K562 (cell line): ENCODE measurements at regions not wholly inside any gene's neighbourhood (a gene's known extent, or its start where the extent isn't known, plus 50 kb on each side); places are given as distances from the start of the nearest gene placed in this dataset.
A peak's percentile ranks its signal among the peaks of the same experiment; 100 is the strongest.

ENCODE experiments used
- ATAC-seq: fragments of 200-7000 bp; cut with Tn5 transposase; 3 replicates; pipeline ENCODE4 v1.9.1; 2020; ENCODE audit warnings: moderate library complexity
- BruUV-seq: library from RNA; stranded (reverse); fragments of 400-500 nt; replicated peaks from 2 replicates; lab custom pipeline; 2021; lab: Mats Ljungman, UMichigan
- CTCF ChIA-PET: fragments of 300-600 bp; formaldehyde crosslinking; extraction: SDS; loops from one replicate; lab custom pipeline; 2021; ENCODE audit warnings: low intra/inter-chr PET ratio; lab: Yijun Ruan, JAX
- POLR2A ChIA-PET: fragments of 300-600, 350-650 bp; sonication (Branson Sonifier 250); formaldehyde crosslinking; extraction: SDS; loops from one replicate; lab custom pipeline; 2021; ENCODE audit warnings: antibody characterized with exemption, inconsistent platforms; lab: Yijun Ruan, JAX
- DNase-seq, 4 experiments: peaks; one replicate each; pipeline versions ENCODE4 v3.0.0 to v3.0.0-alpha.2; 2011 to 2018; ENCODE audit warnings: low spot score in 3 of 4, mixed read lengths in 3 of 4; ENCODE audit errors: extremely low read depth in 1 of 4
- FAIRE-seq: peaks from 2 replicates; lab custom pipeline; 2011; peaks lifted over from hg19 to GRCh38; lab: Jason Lieb, UNC
- H2AFZ ChIP-seq: 2 replicates; pipeline ENCODE4 v1.6.0; 2011; ENCODE audit warnings: low read depth, low read length, control low read depth, inconsistent platforms
- H3K27ac ChIP-seq: fragments of 200-600 bp; 3 replicates; pipeline ENCODE4 v1.8.0; 2011; ENCODE audit warnings: low read depth, mild to moderate bottlenecking, control low read depth, inconsistent platforms, low read length, moderate library complexity, mixed read lengths; ENCODE audit errors: extremely low read depth
- H3K27me3 ChIP-seq, 2 experiments: fragments of 300-600 bp in 1 of 2; 2 replicates in 1 of 2; 3 replicates in 1 of 2; pipeline versions ENCODE4 v1.6.0 to v1.8.0; 2011; ENCODE audit warnings: inconsistent platforms in 2 of 2, low read length in 2 of 2, mild to moderate bottlenecking in 1 of 2, mixed read lengths in 1 of 2, moderate library complexity in 1 of 2; ENCODE audit not compliant: control insufficient read depth in 2 of 2, insufficient read depth in 2 of 2
- H3K36me3 ChIP-seq: fragments of 300-600 bp; 3 replicates; pipeline ENCODE4 v1.8.0; 2011; ENCODE audit warnings: mild to moderate bottlenecking, low read length, inconsistent platforms; ENCODE audit not compliant: control insufficient read depth, insufficient read depth
- H3K4me1 ChIP-seq, 2 experiments: fragments of 200-600 bp in 1 of 2; replicated peaks in 1 of 2; 2 replicates in 1 of 2; 3 replicates in 1 of 2; pipeline versions ENCODE4 v1.5.1 to v1.8.0; 2011; ENCODE audit warnings: inconsistent platforms in 2 of 2, low read length in 2 of 2, mild to moderate bottlenecking in 1 of 2, mixed read lengths in 1 of 2, moderate library complexity in 1 of 2; ENCODE audit not compliant: control insufficient read depth in 2 of 2, insufficient read depth in 2 of 2
- H3K4me2 ChIP-seq: 2 replicates; pipeline ENCODE4 v1.6.1; 2011; ENCODE audit warnings: low read length, control low read depth, inconsistent platforms, mixed read lengths; ENCODE audit not compliant: insufficient read depth
- H3K4me3 ChIP-seq: fragments of 200-600 bp; sonication (generic), shearing (Covaris generic); 2 replicates; pipeline ENCODE4 v1.5.1; 2016; ENCODE audit warnings: control low read depth, inconsistent platforms
- H3K79me2 ChIP-seq: fragments of 200-600 bp; 3 replicates; pipeline ENCODE4 v1.8.0; 2011; ENCODE audit warnings: low read length, inconsistent platforms; ENCODE audit not compliant: control insufficient read depth, insufficient read depth
- H3K9ac ChIP-seq, 2 experiments: 2 replicates each; pipeline versions ENCODE4 v1.6.0 to v1.6.1; 2011; ENCODE audit warnings: low read depth in 2 of 2, low read length in 2 of 2, control low read depth in 1 of 2, inconsistent platforms in 1 of 2, mild to moderate bottlenecking in 1 of 2, mixed read lengths in 1 of 2; ENCODE audit not compliant: insufficient read depth in 1 of 2
- H3K9me1 ChIP-seq: one replicate; pipeline ENCODE4 v1.6.0; 2011; ENCODE audit warnings: inconsistent platforms, mild to moderate bottlenecking, low read length, moderate library complexity; ENCODE audit not compliant: control insufficient read depth, insufficient read depth
- H3K9me3 ChIP-seq: replicated peaks from 2 replicates; pipeline ENCODE4 v1.5.1; 2011; ENCODE audit warnings: low read depth, low read length, inconsistent platforms; ENCODE audit not compliant: control insufficient read depth, insufficient read depth
- H4K20me1 ChIP-seq: replicated peaks from 2 replicates; pipeline ENCODE4 v1.6.1; 2011; ENCODE audit warnings: low read length, inconsistent platforms, mixed read lengths; ENCODE audit not compliant: control insufficient read depth, insufficient read depth
- CLOCK ChIP-seq: fragments of 250-450 bp; sonication (Bioruptor Pico); IDR thresholded peaks from 2 replicates; pipeline ENCODE4 v1.4.0; 2020; ENCODE audit warnings: mild to moderate bottlenecking, moderate library complexity, borderline replicate concordance
- FOSL1 ChIP-seq: fragments of 200-800 bp; sonication (Bioruptor generic); conservative IDR thresholded peaks from 2 replicates; pipeline ENCODE4 v1.6.1; 2016; ENCODE audit warnings: missing genetic modification characterization, missing compliant biosample characterization
- HEY1 ChIP-seq: fragments of 250-450 bp; sonication (Bioruptor Pico); IDR thresholded peaks from 2 replicates; pipeline ENCODE4 v1.5.0; 2020; ENCODE audit warnings: mild to moderate bottlenecking, moderate library complexity, borderline replicate concordance
- NONO ChIP-seq, 2 experiments: fragments of 200-400 bp in 1 of 2; fragments of 450-650 bp in 1 of 2; formaldehyde crosslinking in 1 of 2; IDR thresholded peaks; 2 replicates each; pipeline ENCODE4 v1.6.1; 2017; ENCODE audit warnings: low read depth in 2 of 2, mild to moderate bottlenecking in 2 of 2, moderate library complexity in 2 of 2, low read length in 1 of 2
- ZNF311 ChIP-seq: fragments of 250-450 bp; sonication (Bioruptor Pico); IDR thresholded peaks from 2 replicates; pipeline ENCODE4 v1.4.0; 2020; ENCODE audit warnings: mild to moderate bottlenecking, moderate library complexity
- WGBS: fragments of 100-300 bp; shearing (Covaris generic); methylation state at CpG from one replicate; pipeline ENCODE4 v1.1.6; 2016; ENCODE audit warnings: low coverage, mixed read lengths; ENCODE audit not compliant: insufficient coverage; ENCODE audit errors: missing lambda C conversion rate; 5-methylcytosine and 5-hydroxymethylcytosine counted together
- in situ Hi-C: fragments of 300-500 bp; cut with MboI; formaldehyde crosslinking; loops from 4 replicates; pipeline ENCODE4 v1.15.0; 2018; ENCODE audit warnings: inconsistent platforms, mixed read lengths
- intact Hi-C: fragments of 100-400 bp; cut with micrococcal nuclease; formaldehyde crosslinking; loops from 2 replicates; pipeline ENCODE4 v1.14.2; 2022

DNA sequence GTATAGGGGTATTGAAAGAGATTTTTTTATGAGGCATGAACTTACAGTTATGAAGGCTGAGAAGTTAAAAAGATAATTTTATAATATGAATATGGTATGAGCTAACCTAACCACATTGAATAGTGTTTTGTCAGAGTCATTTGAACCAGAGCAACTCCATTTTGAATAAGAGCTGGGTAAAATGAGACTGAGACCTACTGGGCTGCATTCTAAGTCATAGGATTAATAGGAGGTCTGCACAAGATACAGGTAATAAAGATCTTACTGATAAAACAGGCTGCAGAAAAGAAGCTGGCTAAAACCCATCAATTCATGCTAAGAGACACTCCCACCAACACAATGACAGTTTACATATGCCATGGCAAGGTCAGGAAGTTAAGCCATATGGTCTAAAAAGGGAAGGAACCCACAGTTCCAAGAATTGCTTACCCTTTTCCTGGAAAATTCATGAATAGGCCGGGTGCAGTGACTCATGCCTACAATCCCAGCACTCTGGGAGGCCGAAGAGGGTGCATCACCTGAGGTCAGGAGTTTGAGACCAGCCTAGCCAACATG, 209.2 kb downstream of the TECRL start:
- H3K9me3 ChIP-seq, result no peaks in the 10 kb centered on the region
- FAIRE-seq, result no peak
- H3K4me3 ChIP-seq, result no peak overlapping the region
- ATAC-seq, result no peak
- H3K27ac ChIP-seq, result no peak overlapping the region
- H3K36me3 ChIP-seq, result no peaks in the 10 kb centered on the region
- intact Hi-C loops, result no loop called here
- no peaks in the 10 kb centered on the region for H3K4me1 ChIP-seq
- no peaks in the 10 kb centered on the region for H3K79me2 ChIP-seq
- no peaks in the 10 kb centered on the region for H4K20me1 ChIP-seq
- no peak overlapping the region for H3K4me2 ChIP-seq
- TF ChIP-seq FOSL1 (tag) (peak; percentile 49), CLOCK (no peak), HEY1 (CRISPR knock-in tag) (no peak), NONO (IDR thresholded peaks at IDR 0.05; ENCODE audit: low read depth in 2 of 2, low read length in 1 of 2) (no peak), ZNF311 (peak; percentile 91)
- TF ChIP-seq, all 486 proteins: peak for 2
- in situ Hi-C loops, result no loop called here
- BruUV-seq, result no TSS peak
- Histone ChIP-seq H3K27me3 (no peaks in the 10 kb centered on the region), H3K9me1 (no peaks in the 10 kb centered on the region), H3K9ac (no peak overlapping the region), H2AFZ (no peak overlapping the region)
- WGBS, result 4% methylated on average over 2 of the region's 2 CpGs
- peak in 1 of 4 experiments; percentile 18 for DNase-seq
- CTCF ChIA-PET, result no interaction called here
- POLR2A ChIA-PET, result no interaction called here
